PC-9 (cell line): ENCODE measurements at regions not wholly inside any gene's neighbourhood (a gene's known extent, or its start where the extent isn't known, plus 50 kb on each side); places are given as distances from the start of the nearest gene placed in this dataset.

ENCODE experiments used
- BruUV-seq: library from RNA; stranded (reverse); fragments of 400-500 nt; replicated peaks from 2 replicates; lab custom pipeline; 2021; lab: Mats Ljungman, UMichigan
- CTCF ChIA-PET: fragments of 300-600 bp; sonication (Branson Sonifier 250); formaldehyde crosslinking; loops from one replicate; lab custom pipeline; 2022; ENCODE audit warnings: antibody characterized with exemption; lab: Charles Lee
- POLR2A ChIA-PET: fragments of 300-600 bp; sonication (Branson Sonifier 250); formaldehyde crosslinking; loops from one replicate; lab custom pipeline; 2022; ENCODE audit warnings: antibody characterized with exemption; ENCODE audit not compliant: unreplicated experiment; lab: Charles Lee
- DNase-seq, 2 experiments: peaks; one replicate each; pipeline versions ENCODE4 v3.0.0 to v3.0.0-alpha.2; 2015 to 2022; ENCODE audit warnings: mixed read lengths in 1 of 2
- H2AFZ ChIP-seq: fragments of 200-600 bp; sonication (generic); 2 replicates; pipeline ENCODE4 v1.8.1; 2017; ENCODE audit warnings: antibody characterized with exemption
- H3F3A ChIP-seq: fragments of 200-600 bp; sonication (generic); 2 replicates; pipeline ENCODE4 v1.8.1; 2017; ENCODE audit warnings: antibody characterized with exemption, mild to moderate bottlenecking, low read depth; ENCODE audit not compliant: insufficient read depth
- H3K27ac ChIP-seq: fragments of 200-600 bp; sonication (generic); 2 replicates; pipeline ENCODE4 v1.6.1; 2016; ENCODE audit warnings: mixed run types
- H3K27me3 ChIP-seq: fragments of 200-600 bp; sonication (generic); 2 replicates; pipeline ENCODE4 v1.6.1; 2016; ENCODE audit warnings: low read depth, mixed run types; ENCODE audit not compliant: insufficient read depth
- H3K36me3 ChIP-seq: fragments of 200-600 bp; sonication (generic); 2 replicates; pipeline ENCODE4 v1.6.1; 2016; ENCODE audit warnings: low read depth, mixed run types
- H3K4me1 ChIP-seq: fragments of 200-600 bp; sonication (generic); replicated peaks from 2 replicates; pipeline ENCODE4 v1.6.1; 2016; ENCODE audit warnings: mixed run types; ENCODE audit not compliant: insufficient read depth
- H3K4me2 ChIP-seq: fragments of 200-600 bp; sonication (generic); 2 replicates; pipeline ENCODE4 v1.6.1; 2017; ENCODE audit warnings: mixed run types
- H3K4me3 ChIP-seq: fragments of 200-600 bp; sonication (generic); 2 replicates; pipeline ENCODE4 v1.6.1; 2016; ENCODE audit warnings: mixed run types
- H3K79me2 ChIP-seq: fragments of 200-600 bp; sonication (generic); 2 replicates; pipeline ENCODE4 v1.6.1; 2017; ENCODE audit warnings: low read depth, mixed run types
- H3K9me2 ChIP-seq: fragments of 200-600 bp; sonication (generic); 2 replicates; pipeline ENCODE4 v1.8.1; 2017; ENCODE audit warnings: mild to moderate bottlenecking; ENCODE audit not compliant: insufficient read depth
- H3K9me3 ChIP-seq: fragments of 200-600 bp; sonication (generic); 2 replicates; pipeline ENCODE4 v1.8.1; 2016; ENCODE audit warnings: low read depth; ENCODE audit not compliant: insufficient read depth
- H4K20me1 ChIP-seq: fragments of 200-600 bp; sonication (generic); 2 replicates; pipeline ENCODE4 v1.8.1; 2017; ENCODE audit not compliant: insufficient read depth
- CTCF ChIP-seq: fragments of 200-600 bp; sonication (generic); conservative IDR thresholded peaks from 2 replicates; pipeline ENCODE4 v1.6.1; 2017; ENCODE audit warnings: mixed run types, antibody characterized with exemption, mild to moderate bottlenecking, moderate library complexity
- EZH2 ChIP-seq: fragments of 200-600 bp; sonication (generic); IDR thresholded peaks from 2 replicates; pipeline ENCODE4 v1.8.0; 2017; ENCODE audit warnings: antibody characterized with exemption, low read depth
- intact Hi-C: fragments of 100-400 bp; cut with micrococcal nuclease; formaldehyde crosslinking; loops from one replicate; pipeline ENCODE4 v1.10.0; 2022; ENCODE audit not compliant: unreplicated experiment

- Histone ChIP-seq H3K4me1 (no peaks in the 10 kb centered on the region), H3K79me2 (no peaks in the 10 kb centered on the region), H2AFZ (no peak overlapping the region), H3F3A (no peaks in the 10 kb centered on the region), H3K9me3 (no peaks in the 10 kb centered on the region), H3K4me2 (no peak overlapping the region), H3K4me3 (no peak overlapping the region), H3K36me3 (no peaks in the 10 kb centered on the region), H3K9me2 (no peaks in the 10 kb centered on the region), H3K27ac (no peak overlapping the region), H4K20me1 (no peaks in the 10 kb centered on the region), H3K27me3 (no peaks in the 10 kb centered on the region)
- TF ChIP-seq CTCF (no peak), EZH2 (no peak)
- POLR2A ChIA-PET, result no interaction called here
- no peak for DNase-seq
- no TSS peak for BruUV-seq
- intact Hi-C loops, result no loop called here
- CTCF ChIA-PET, result no interaction called here
Measured at GRCh38 chr2:82728090-82728489, 1731.0 kb downstream of the SUCLG1 start.

DNA sequence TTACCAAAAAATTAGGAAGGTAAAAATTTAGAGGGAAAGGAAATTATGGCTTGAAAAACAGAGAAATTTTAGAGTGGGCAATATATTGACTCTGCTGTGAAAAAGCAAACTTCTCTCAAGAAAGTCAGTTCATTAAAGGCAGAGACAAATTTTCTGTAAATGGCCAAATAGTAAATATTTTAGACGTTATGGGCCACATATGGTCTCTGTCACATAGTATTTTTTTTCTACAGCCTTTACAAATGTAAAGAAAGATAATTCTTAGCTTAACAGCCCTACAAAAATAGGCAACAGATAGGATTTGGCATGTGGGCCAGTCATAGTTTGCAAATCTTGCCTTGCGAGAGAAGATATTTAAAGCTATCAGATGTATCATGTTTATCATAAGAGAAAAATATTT is 1750.4 kb downstream of the SUCLG1 start:
- no TSS peak for BruUV-seq
- Histone ChIP-seq H3K9me2 (no peaks in the 10 kb centered on the region), H3K27ac (no peak overlapping the region), H3K27me3 (no peaks in the 10 kb centered on the region), H3K9me3 (no peaks in the 10 kb centered on the region), H3K4me3 (no peak overlapping the region), H3F3A (no peaks in the 10 kb centered on the region), H3K36me3 (no peaks in the 10 kb centered on the region), H3K79me2 (no peaks in the 10 kb centered on the region), H4K20me1 (no peaks in the 10 kb centered on the region), H2AFZ (no peak overlapping the region), H3K4me1 (no peaks in the 10 kb centered on the region), H3K4me2 (no peak overlapping the region)
- ChIA-PET POLR2A (no interaction called here), CTCF (no interaction called here)
- DNase-seq, result no peak
- intact Hi-C loops, result no loop called here
- TF ChIP-seq EZH2 (no peak), CTCF (no peak)

GRCh38 chr2:82697231-82697630 is 1761.8 kb downstream of the SUCLG1 start:
- Histone ChIP-seq H3K4me2 (no peak overlapping the region), H3K4me3 (no peak overlapping the region), H4K20me1 (no peaks in the 10 kb centered on the region), H3K79me2 (no peaks in the 10 kb centered on the region), H3K9me3 (no peaks in the 10 kb centered on the region), H3K36me3 (no peaks in the 10 kb centered on the region), H3F3A (no peaks in the 10 kb centered on the region), H2AFZ (no peak overlapping the region), H3K27me3 (no peaks in the 10 kb centered on the region), H3K9me2 (no peaks in the 10 kb centered on the region), H3K27ac (no peak overlapping the region), H3K4me1 (no peaks in the 10 kb centered on the region)
- TF ChIP-seq EZH2, result no peak
- TF ChIP-seq CTCF, result no peak
- no peak for DNase-seq
- ChIA-PET CTCF (no interaction called here), POLR2A (no interaction called here)
- BruUV-seq, result no TSS peak
- intact Hi-C loops, result no loop called here
